GM12872 (cell line): ENCODE measurements at regions not wholly inside any gene's neighbourhood (a gene's known extent, or its start where the extent isn't known, plus 50 kb on each side); places are given as distances from the start of the nearest gene placed in this dataset.

ENCODE experiments used
- CTCF ChIP-seq: IDR thresholded peaks from 3 replicates; pipeline ENCODE4 v1.5.1; 2011; ENCODE audit warnings: low read depth, mild to moderate bottlenecking, low read length, moderate library complexity; ENCODE audit not compliant: insufficient read depth

GRCh38 chrX:39267176-39267575 lies 465.9 kb downstream of the MID1IP1 start:
- TF ChIP-seq CTCF, result no peak

GRCh38 chrX:39268207-39268606 lies 466.9 kb downstream of the MID1IP1 start:
- no peak for TF ChIP-seq CTCF

GRCh38 chrX:39275500-39276068 lies 474.3 kb downstream of the MID1IP1 start:
- TF ChIP-seq CTCF, result no peak

GRCh38 chrX:39283239-39283638 lies 482.0 kb downstream of the MID1IP1 start:
- no peak for TF ChIP-seq CTCF

GRCh38 chrX:39288592-39288991 lies 487.3 kb downstream of the MID1IP1 start:
- no peak for TF ChIP-seq CTCF

GRCh38 chrX:39289827-39290226 lies 488.6 kb downstream of the MID1IP1 start:
- no peak for TF ChIP-seq CTCF

GRCh38 chrX:39293203-39293602 lies 491.9 kb downstream of the MID1IP1 start:
- TF ChIP-seq CTCF, result no peak
